GM13976 (cell line): ENCODE measurements at regions not wholly inside any gene's neighbourhood (a gene's known extent, or its start where the extent isn't known, plus 50 kb on each side); places are given as distances from the start of the nearest gene placed in this dataset.

Experiments
- DNase-seq: peaks from one replicate; pipeline ENCODE4 v3.0.0; 2012; ENCODE audit warnings: low spot score
- CTCF ChIP-seq: IDR thresholded peaks from 2 replicates; pipeline ENCODE4 v1.5.1; 2012; ENCODE audit warnings: borderline replicate concordance, mild to moderate bottlenecking; ENCODE audit not compliant: insufficient read depth; ENCODE audit errors: extremely low read depth, missing control alignments, control extremely low read depth
- in situ Hi-C: fragments of 300-500 bp; cut with MboI; formaldehyde crosslinking; loops from one replicate; pipeline ENCODE4 v1.12.0; 2022; ENCODE audit warnings: low sequenced_read_pairs, mixed read lengths, inconsistent platforms; ENCODE audit not compliant: unreplicated experiment

- TF ChIP-seq CTCF: no peak
- no peak for DNase-seq
- in situ Hi-C loops: no loop called here
Observed at GRCh38 chr10:106479636-106480035, 684.9 kb downstream of the SORCS1 start.

GRCh38 chr10:106474876-106475275, 689.6 kb downstream of the SORCS1 start:
- TF ChIP-seq CTCF: no peak
- no peak for DNase-seq
- in situ Hi-C loops: no loop called here

- in situ Hi-C loops: no loop called here
- no peak for DNase-seq
- TF ChIP-seq CTCF: no peak
Observed at GRCh38 chr10:106473129-106473685, 691.3 kb downstream of the SORCS1 start.

GRCh38 chr10:106467506-106467905, 697.0 kb downstream of the SORCS1 start:
- TF ChIP-seq CTCF: no peak
- in situ Hi-C loops: no loop called here
- DNase-seq: no peak

GRCh38 chr10:106457522-106457921, 707.0 kb downstream of the SORCS1 start:
- in situ Hi-C loops: no loop called here
- DNase-seq: no peak
- TF ChIP-seq CTCF: no peak

- no peak for DNase-seq
- in situ Hi-C loops: no loop called here
- no peak for TF ChIP-seq CTCF
Observed at GRCh38 chr10:106454233-106454632, 710.3 kb downstream of the SORCS1 start.

GRCh38 chr10:106450966-106451365, 713.5 kb downstream of the SORCS1 start:
- in situ Hi-C loops: no loop called here
- no peak for DNase-seq
- no peak for TF ChIP-seq CTCF
